ENCODE measurements at regions not wholly inside any gene's neighbourhood (a gene's known extent, or its start where the extent isn't known, plus 50 kb on each side); places are given as distances from the start of the nearest gene placed in this dataset.
"Not testable (repeated sequence)": the region's sequence is repeated elsewhere in the genome, so short reads cannot be mapped to it uniquely, and the experiment has no call there.

DNA sequence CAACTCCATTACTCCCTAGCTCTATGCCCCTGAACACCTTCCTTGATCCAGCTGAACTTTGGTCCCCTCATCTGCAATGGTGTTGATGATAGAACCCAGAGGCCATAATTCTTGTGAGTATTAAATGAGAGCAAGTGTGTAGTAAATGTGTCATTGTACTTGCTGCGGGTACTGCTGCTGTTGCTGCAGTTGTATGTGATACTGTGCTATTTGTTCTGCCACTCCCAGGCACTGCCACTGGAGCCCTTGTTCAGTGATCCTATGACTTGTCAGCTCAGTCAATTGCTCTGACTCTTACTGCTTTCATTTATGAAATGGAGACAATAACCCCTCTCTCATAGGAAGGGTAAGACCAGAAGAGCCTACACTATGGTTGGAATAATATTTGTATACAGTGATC lies 136.9 kb upstream of the PLGLB2 start:
- not testable (repeated sequence) for DNase-seq (ENCODE audit: low read depth)

DNA sequence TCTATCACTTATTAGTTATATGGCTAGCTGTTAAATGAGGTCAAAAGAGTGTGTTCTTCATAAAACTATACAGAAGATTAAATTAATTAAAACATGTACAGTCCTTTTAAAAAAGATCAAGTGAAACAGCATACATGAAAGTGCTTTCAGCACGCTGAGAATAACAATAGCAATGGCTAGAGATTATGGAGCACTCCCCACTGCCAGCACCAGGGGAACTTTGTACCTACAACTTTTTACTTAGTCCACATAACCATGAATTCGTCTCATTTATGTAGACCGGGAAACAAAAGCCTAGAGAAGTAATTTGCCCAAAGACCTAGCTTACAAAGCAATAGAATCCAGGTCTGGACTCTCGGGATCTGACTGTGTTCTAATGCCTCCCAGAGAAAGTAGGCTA lies 136.5 kb upstream of the PLGLB2 start:
- DNase-seq (ENCODE audit: low read depth) = not testable (repeated sequence)

DNA sequence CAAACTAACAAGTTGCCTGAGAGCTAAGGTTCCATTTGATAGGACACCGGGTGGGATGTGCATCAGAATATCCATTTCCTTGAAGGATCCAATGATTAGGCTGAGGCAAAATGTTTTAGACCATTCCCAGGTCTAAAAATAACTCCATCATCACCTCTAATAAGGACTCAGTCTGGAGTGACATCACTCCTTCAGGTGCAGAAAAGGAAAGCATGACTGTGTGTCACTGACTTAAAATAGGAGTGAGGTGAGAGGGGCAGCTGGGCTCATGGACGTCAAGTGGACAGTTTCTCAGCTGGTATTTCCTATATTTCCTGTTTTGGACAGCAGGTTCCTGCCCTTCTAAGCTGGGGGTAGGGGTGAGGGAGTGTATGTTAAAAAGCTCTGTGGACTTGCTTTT lies 135.9 kb upstream of the PLGLB2 start:
- not testable (repeated sequence) for DNase-seq (ENCODE audit: low read depth)

DNA sequence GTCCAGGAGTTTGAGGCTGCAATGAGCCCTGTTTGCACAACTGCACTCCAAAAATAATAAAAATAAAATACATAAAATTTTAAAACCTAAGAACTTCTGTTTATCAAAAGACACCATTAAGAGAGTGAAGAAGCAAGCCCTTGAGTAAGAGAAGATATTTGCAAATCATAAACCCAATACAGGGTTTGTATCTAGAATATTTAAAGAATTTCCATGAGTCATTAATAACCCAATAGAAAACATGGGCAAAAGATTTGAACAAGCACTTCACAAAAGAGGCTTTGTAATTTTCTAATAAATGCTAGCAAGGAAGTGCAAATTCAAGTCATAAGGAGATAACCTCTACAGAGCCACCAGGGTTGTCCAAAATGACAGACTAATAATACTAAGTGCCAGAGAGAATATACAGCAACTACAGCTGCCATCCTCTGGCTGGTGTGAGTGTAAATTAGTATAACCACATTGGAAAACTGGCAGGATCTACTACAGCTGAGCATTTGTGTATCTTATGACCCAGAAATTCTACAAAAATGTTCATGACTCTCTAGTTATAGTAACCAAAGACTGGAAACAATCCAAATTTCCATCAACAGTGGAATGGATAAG lies 133.0 kb upstream of the PLGLB2 start:
- not testable (repeated sequence) for DNase-seq (ENCODE audit: low read depth)

DNA sequence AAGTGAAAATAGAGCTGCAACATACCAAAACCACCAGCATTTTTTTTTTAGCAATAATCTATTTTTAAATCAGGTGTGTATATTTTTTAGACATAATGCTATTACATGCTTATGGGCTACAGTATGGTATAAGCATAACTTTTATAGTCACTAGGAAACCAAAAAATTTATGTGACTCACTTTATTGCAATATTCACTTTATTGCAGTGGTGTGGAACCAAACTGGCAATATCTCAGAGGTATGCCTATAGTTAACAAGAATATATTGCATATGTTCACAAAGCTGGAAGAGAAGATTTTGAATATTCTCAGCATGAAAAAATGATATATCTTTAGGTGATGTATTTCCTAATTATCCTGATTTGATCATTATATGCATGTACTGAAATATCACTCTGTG lies 128.8 kb upstream of the PLGLB2 start:
- DNase-seq (ENCODE audit: low read depth) = not testable (repeated sequence)

DNA sequence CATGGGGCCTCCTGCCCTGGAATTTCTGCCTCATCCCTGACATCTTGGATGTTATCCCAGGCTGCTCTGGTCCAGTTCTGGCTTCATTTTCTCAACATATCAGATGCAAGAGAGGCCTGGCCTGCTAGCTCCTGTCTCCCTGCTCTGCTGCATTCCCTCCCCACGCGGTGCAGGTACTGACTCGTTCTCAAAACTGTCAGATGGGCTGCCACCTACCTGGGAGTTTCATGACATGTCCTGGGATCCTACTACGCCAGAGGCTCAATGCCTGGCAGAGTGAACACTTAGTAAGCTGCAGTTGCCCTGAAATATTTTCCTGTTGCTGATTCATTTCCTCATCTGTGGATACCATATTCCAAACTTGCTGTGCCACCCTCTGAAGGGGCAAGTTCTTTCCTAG lies 126.7 kb upstream of the PLGLB2 start:
- DNase-seq (ENCODE audit: low read depth) = not testable (repeated sequence)

DNA sequence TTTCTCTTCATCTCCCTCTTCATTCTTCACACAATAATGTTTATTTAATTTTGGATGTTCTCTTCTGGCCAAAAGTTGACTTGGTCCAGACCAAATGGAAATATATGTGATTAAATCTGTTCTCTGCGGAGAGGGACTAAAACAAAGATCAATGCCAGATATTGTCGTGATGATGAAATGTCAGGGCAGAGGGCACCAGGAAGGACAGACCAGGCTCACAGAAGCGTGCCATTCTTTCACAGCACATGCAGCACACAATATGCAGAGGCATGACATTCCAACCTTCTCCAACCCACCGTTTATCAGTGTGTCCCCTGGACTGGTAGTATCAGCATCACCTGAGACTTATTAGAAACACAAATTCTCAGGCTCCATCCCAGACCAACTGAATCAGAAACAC lies 125.2 kb upstream of the PLGLB2 start:
- not testable (repeated sequence) for DNase-seq (ENCODE audit: low read depth)

DNA sequence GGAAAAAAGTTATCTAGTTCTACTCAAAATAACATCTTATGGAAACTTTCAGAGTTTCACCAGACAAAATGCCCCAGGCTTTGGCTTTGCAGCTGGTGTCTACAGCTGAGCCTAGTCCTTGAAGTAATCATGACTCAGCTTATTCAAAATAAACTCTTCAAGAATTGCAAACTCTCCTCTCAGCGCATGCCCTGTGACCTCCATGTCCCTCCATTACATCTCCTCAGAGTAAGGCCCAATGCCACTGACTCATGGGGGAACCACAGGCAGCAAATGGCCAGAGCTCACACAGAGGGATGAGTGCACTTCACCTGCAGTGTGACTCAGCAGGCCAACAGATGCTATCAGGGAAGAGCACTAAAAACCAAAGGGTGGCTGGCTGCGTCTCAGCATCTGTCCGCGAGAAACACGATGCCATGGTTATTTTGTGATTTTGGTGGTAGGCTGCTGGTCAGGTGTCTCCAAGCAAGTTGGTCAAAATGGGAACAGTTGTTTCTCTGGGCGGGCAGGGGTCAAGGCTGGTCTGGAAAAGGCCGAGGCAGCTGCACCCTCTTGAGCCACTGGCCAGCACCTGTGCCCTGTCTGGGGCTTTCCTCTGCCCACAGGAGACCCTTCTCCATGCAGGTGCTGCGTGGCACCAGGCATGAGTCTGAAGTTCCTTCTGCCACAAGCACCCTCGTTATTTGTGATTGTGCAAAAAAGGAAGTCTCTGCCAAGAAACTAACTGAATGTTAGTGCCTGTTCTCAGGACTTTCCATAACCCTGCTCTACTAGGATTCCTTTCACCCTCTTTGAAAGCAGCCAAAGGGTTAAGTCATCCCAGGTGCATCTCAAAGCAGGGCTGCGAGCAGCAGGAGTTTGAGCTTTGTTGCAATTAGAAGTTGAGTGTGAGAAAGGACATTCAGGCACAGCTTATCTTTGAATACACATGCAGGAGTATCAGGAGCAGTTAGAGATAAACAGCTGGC lies 118.1 kb upstream of the PLGLB2 start:
- not testable (repeated sequence) for DNase-seq (ENCODE audit: low read depth)

DNA sequence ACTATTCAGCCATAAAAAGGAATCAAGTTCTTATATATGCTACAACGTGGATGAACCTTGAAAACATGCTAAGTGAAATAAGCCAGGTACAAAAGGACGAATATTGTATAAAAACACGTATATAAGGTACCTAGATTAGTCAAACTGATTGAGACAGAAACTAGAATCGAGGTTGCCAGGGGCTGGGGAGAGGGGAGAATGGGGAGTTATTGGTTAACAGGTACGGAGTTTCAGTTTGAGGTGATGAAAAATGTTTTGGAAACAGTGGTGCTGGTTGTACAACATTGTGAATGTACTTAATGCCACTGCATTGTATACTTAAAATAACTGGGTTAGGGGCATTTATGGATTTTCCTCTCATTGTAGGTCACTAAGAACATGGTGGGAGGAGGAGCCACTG lies 117.0 kb upstream of the PLGLB2 start:
- DNase-seq (ENCODE audit: low read depth) = not testable (repeated sequence)

DNA sequence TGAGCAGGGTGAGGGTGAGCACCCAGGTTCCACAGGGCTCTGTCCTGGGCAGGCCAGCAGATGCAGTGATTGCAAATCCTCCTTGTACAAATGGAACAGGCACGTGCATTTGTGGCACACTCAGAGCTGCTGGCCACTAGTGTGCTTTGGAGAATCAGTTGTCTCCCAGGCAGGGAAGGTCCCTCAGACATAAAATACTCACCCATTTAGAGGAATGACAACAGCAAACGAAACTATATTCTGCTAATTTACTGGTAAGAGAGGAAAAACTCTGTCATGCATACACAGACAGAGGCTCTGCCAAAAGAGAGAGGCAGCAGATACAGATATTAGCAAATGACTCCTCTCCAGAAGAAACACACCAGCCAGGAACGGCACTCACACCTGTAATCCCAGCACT lies 116.5 kb upstream of the PLGLB2 start:
- DNase-seq (ENCODE audit: low read depth) = not testable (repeated sequence)

DNA sequence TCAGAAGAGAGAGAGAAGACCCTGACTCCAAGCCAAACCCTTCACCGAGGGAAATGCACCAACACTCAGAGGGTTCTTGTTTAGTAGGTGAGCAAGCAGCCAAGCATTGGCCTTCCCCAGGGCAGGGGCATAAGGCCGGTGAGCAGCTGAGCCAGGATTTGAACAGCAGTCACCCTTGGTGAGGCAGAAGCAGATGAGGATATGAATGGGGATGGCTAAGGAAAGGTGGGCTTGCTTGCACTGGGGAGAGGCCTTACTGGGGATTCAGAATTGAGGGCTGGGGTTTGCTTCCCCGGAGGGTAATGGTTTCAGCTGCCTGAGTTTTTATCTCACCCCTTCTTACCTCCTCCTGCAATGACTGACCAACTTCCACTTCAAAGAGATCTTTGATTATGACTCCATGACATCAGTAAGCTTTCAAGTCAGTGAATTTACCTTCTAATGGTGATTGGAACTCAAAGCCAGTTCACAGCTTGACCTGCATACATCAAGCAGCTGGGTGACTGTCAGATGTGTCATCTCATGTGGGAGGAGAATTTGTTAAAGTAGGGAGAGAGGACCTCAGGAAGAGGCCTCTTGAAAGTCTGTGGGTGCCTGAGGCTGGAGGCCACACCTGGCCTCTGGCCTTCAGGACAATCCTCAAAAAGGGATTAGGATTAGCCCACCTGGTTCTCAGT lies 114.5 kb upstream of the PLGLB2 start:
- not testable (repeated sequence) for DNase-seq (ENCODE audit: low read depth)

DNA sequence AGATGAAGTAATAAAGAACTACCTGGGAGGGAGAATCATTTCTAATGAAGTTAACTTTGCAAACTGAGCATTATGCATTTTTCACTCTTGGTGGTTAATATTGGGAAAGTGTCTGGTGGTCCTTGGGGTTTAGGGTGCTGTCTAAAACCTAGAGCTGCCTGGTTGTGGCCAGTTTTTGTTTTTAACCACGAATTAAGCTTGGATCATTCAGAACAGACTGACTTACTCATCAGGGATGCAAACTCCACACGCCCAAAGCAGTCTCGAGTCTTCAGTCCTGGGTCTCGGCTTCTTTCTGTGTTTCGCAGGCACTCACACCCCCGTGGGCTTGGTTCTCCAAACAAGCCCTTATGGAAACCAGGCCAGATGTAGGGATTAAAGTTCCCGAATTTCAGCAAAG lies 113.8 kb upstream of the PLGLB2 start:
- not testable (repeated sequence) for DNase-seq (ENCODE audit: low read depth)

DNA sequence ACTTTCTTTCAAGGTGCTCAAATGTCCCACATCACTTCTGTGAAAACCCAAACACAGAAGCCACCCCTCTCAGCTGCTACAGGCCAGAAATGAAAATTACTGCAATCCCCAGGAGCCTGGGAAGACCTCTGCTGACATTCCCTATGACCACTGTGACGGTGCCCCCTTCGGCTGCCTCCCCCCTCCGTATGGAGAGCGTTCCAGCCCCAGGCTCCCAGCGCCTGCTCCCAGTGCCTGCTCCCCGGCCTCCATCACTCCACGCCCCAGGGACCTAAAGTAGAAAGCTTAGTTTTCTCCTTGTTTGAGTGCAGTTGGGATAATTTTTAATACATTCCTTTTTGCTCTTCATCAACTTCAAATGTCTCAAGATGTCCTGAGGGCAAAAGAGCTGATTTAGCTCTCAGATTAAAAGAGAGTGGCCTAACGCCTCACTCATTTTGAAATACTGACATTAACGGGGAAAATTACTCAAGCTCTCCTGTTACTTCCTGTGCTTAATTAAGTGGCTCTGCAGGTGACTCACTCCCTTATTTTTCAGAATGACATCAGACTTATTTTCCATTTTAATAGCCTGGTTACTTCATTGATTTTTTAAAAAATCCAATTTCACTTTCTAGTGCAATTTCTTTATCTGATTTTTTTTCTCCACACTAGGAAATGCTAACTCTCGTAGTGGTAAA lies 112.8 kb upstream of the PLGLB2 start:
- not testable (repeated sequence) for DNase-seq (ENCODE audit: low read depth)

DNA sequence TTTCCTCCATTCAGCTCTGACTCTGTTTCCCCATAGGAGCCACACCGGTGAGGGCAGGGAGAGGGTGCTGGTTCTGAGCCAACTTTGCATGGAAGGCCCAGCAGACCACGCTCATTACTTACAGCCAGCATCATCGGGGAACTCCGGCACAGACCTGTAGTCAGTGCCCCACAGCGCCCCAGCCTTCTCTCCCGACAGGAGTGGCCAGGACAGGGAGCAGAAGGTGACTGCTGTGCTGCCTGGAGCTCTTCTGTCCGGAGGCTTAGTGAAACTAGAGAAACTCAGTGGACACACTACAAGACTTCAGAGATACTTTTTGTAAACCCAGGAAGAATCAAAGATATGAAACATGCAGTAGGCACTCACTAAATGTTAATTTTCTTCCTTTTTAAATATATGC lies 111.6 kb upstream of the PLGLB2 start:
- not testable (repeated sequence) for DNase-seq (ENCODE audit: low read depth)

DNA sequence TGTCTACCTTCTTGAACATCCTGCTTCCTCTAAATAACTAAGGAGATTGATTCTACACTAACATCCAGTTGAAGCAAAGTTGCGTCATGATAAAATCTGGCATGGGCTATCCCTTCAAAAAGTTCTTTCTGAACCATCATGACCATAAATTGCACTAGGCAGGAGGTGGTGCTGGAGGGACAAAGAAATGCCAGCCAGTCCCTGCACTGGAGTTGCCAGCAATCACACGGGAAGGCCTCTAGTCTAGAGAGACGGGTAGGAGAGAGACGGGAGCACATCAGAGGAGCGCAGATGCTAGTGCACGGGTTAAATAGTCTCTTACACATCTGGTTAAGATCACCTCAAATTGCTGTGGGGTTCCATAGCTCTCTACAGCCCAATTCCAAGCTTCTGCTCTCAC lies 111.2 kb upstream of the PLGLB2 start:
- DNase-seq (ENCODE audit: low read depth) = not testable (repeated sequence)

DNA sequence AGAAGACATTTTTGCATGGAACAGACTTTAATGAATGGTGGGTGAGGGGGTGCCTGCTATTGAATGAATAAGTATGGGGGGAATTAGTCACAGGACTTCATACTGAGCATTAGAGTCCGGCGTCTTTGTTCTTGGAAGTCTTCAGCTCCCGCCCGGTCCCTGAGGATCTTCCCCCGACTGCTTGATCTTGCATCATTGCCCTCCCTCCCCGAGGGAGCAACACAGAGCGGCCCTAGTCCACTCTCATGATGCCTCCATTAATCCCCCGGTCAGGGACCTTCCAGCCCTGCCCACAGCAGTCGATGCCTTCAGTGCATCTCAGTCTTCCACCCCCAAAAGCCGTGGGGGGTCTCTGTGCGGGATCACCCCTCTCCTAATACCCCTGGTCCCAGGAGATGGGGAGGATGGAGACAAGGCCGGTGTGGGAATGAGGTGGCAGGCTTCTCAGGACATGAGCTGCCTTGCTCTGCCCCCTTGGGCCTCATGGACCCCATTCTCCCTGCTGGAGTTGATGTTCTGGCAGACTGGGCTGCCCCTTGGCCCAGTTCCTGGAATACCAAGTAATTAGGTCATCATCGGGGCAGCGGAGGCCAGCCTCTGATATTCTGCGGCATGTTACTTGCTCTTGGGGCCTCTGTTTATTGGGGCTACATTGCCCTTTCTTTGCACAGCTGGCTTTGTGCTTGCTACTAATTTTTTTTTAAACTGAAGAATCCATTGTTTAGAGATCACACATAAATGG lies 110.5 kb upstream of the PLGLB2 start:
- DNase-seq (ENCODE audit: low read depth) = not testable (repeated sequence)

DNA sequence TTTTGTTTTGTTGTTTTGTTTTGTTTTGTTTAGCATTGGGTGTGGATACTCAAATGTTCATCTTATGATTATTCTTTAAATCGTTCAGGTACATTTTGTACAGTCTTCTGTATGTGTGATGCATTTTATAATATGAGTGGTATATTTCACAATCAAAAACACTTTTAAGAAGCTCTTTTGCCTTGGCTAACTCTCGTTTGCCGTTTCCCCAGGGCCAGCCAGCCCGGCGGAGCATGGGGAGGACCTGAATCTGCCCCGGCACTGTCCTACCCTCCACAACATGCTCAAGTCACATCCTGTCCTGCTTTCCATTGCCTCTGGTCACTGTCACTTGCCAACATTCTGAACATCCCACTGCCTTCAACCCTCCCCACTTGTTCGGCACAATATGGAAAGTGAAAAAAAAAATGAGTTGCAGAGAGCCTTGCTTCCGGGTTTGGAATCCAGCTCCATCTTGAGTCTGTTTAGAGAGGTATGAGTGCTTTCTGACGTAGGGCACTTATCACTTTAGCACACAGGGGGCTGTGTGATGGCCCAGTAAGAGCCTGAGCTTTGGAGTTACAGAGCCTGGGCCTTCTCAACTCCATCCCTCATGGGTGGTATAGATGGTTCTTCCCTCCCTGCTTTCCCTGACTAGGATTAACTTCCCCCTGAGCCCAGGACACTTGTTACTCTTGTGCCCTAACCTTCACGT lies 109.6 kb upstream of the PLGLB2 start:
- DNase-seq (ENCODE audit: low read depth) = not testable (repeated sequence)

DNA sequence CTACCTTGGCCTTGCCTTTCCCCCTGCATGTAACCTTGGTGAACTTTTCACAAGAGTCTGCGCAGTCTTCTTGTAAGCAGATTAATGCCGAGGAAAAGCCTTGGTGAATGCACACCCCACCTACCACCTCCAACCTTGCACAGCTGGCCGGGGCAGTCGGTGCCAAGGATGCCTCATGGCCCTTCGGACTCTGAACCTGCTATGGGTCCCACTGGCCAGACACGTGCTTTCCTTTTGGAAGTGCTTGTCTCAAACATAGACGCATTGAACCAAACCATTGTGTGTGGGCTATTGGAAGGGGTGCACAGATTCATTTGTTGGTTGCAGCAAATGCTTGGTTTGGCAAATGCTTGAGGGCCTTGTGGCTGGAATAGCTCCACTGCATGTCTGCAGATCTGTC lies 109.0 kb upstream of the PLGLB2 start:
- DNase-seq (ENCODE audit: low read depth) = not testable (repeated sequence)

DNA sequence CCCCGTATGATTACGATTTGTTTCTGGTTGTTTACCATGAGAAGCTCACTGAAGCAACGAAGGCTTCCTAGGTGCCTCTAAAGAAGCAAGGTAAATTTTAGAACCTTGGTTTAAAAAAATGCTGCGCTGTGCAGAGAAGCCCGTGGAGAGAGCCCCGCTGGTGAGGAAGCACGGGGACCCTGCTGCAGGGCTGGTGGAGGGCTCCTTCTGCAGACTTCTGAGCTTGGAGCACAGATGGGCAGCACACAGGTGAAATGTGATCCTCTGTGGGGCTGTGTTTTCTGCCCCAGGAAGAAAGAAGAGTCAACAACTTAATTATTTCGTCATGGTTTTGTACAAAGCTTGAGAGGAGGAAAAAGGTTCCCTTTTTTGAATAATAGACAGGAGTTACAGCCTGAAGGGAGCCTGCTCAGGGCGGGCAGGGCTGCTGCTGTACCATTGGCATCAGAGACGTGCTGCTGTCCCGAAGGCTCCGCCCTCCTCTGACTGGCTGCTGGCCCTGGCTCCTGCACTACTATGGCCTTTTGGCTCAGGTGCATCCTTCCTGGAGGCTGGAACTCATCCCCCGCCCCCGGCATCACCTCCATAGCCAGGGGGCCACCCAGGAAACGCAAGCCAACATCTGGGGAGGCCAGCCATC lies 108.0 kb upstream of the PLGLB2 start:
- DNase-seq (ENCODE audit: low read depth) = not testable (repeated sequence)

DNA sequence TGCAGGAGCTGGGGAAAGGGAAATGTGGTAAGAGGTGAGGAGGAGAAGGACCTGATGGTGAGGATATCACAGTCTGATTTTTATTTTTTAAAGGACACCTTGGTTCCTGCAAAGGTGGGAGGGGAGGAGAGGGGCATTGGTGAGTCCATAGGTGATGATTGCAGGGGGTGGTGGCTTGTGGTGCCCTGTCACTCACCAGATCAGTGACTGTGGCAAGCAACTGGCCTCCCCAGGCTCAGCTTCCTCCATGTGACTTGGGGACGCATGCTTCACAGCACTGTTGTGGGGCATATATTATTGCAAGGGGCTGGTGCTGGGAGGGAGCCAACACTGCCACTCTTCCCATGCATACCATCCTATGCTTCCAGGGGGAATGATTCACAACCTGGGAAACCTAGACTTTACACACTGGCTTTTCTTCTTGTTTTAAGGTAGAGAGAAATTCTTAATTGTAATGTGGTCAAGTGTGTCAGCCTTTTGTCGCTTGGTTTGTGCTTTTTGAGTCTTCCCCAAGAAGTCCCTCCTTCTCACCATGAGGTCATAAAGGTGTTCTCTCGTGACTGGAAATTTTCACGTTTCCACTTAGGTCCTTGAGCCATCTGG lies 106.8 kb upstream of the PLGLB2 start:
- DNase-seq (ENCODE audit: low read depth) = not testable (repeated sequence)

All from stimulated activated CD4-positive, alpha-beta T cell treated with anti-CD3 and anti-CD28 coated beads, Interleukin-2, amount 100 ng/mL, for 4 hours (primary cell).